ENCODE measurements at regions not wholly inside any gene's neighbourhood (a gene's known extent, or its start where the extent isn't known, plus 50 kb on each side); places are given as distances from the start of the nearest gene placed in this dataset.

- H3K4me3 ChIP-seq (ENCODE audit: low read depth, low read length) = no peak overlapping the region
- DNase-seq (ENCODE audit: low read depth) = no peak
- in situ Hi-C loops (cut with HindIII; ENCODE audit: low sequenced_read_pairs) = no loop called here
- TF ChIP-seq CTCF (IDR thresholded peaks at IDR 0.05; ENCODE audit: low read depth, low read length, missing control alignments) = no peak
These were observed 263.6 kb upstream of the PTGER4 start for GRCh38 chr5:40416098-40416497.

GRCh38 chr5:40414922-40415321, 264.8 kb upstream of the PTGER4 start:
- in situ Hi-C loops (cut with HindIII; ENCODE audit: low sequenced_read_pairs) = no loop called here
- DNase-seq (ENCODE audit: low read depth) = no peak
- H3K4me3 ChIP-seq (ENCODE audit: low read depth, low read length) = no peak overlapping the region
- no peak for TF ChIP-seq CTCF (IDR thresholded peaks at IDR 0.05; ENCODE audit: low read depth, low read length, missing control alignments)

- no peak for TF ChIP-seq CTCF (IDR thresholded peaks at IDR 0.05; ENCODE audit: low read depth, low read length, missing control alignments)
- in situ Hi-C loops (cut with HindIII; ENCODE audit: low sequenced_read_pairs) = no loop called here
- no peak for DNase-seq (ENCODE audit: low read depth)
- H3K4me3 ChIP-seq (ENCODE audit: low read depth, low read length) = no peak overlapping the region
These were observed 266.0 kb upstream of the PTGER4 start for GRCh38 chr5:40413743-40414142.

GRCh38 chr5:40412771-40413170, 266.9 kb upstream of the PTGER4 start:
- in situ Hi-C loops (cut with HindIII; ENCODE audit: low sequenced_read_pairs) = no loop called here
- no peak for TF ChIP-seq CTCF (IDR thresholded peaks at IDR 0.05; ENCODE audit: low read depth, low read length, missing control alignments)
- no peak for DNase-seq (ENCODE audit: low read depth)
- no peak overlapping the region for H3K4me3 ChIP-seq (ENCODE audit: low read depth, low read length)

- H3K4me3 ChIP-seq (ENCODE audit: low read depth, low read length) = no peak overlapping the region
- TF ChIP-seq CTCF (IDR thresholded peaks at IDR 0.05; ENCODE audit: low read depth, low read length, missing control alignments) = no peak
- in situ Hi-C loops (cut with HindIII; ENCODE audit: low sequenced_read_pairs) = no loop called here
- peak; percentile 73 for DNase-seq (ENCODE audit: low read depth)
These were observed 268.6 kb upstream of the PTGER4 start for GRCh38 chr5:40410964-40411635.

GRCh38 chr5:40410231-40410861, 269.4 kb upstream of the PTGER4 start:
- DNase-seq (ENCODE audit: low read depth) = peak; percentile 74
- in situ Hi-C loops (cut with HindIII; ENCODE audit: low sequenced_read_pairs) = no loop called here
- no peak for TF ChIP-seq CTCF (IDR thresholded peaks at IDR 0.05; ENCODE audit: low read depth, low read length, missing control alignments)
- H3K4me3 ChIP-seq (ENCODE audit: low read depth, low read length) = no peak overlapping the region

Data from astrocyte of the cerebellum (primary cell).